ENCODE measurements at regions not wholly inside any gene's neighbourhood (a gene's known extent, or its start where the extent isn't known, plus 50 kb on each side); places are given as distances from the start of the nearest gene placed in this dataset.

DNA sequence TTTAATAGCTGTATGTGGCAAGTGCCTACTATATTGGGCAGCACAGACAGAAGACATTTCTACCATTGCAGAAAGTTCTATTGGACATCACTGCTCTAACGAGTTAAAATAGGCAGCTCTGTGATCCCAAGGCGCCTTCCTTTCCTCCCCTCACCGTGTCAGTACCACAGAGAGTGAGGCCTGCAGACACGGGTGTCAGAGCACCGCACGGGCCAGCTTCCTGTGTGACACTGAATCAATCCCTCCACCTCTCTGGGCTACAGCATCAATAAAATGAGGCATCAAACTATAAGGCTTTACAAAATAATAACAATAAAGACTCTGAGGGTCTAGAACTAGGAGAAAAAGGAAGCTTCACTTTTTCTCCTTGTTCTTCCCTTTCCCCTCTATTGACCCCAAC is 246.7 kb downstream of the FOXD2 start:
- no peak overlapping the region for H3K4me3 ChIP-seq (replicated peaks; ENCODE audit: low read depth, low read length)
- no peak for DNase-seq (ENCODE audit: extremely low read depth, insufficient read length)
- TF ChIP-seq, protein P1, sequence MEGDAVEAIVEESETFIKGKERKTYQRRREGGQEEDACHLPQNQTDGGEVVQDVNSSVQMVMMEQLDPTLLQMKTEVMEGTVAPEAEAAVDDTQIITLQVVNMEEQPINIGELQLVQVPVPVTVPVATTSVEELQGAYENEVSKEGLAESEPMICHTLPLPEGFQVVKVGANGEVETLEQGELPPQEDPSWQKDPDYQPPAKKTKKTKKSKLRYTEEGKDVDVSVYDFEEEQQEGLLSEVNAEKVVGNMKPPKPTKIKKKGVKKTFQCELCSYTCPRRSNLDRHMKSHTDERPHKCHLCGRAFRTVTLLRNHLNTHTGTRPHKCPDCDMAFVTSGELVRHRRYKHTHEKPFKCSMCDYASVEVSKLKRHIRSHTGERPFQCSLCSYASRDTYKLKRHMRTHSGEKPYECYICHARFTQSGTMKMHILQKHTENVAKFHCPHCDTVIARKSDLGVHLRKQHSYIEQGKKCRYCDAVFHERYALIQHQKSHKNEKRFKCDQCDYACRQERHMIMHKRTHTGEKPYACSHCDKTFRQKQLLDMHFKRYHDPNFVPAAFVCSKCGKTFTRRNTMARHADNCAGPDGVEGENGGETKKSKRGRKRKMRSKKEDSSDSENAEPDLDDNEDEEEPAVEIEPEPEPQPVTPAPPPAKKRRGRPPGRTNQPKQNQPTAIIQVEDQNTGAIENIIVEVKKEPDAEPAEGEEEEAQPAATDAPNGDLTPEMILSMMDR (IDR thresholded peaks at IDR 0.05; ENCODE audit: insufficient read depth, low read length, poor library complexity, severe bottlenecking), result no peak
- H3K36me3 ChIP-seq (ENCODE audit: control insufficient read depth, insufficient read depth, low read length), result no peaks in the 10 kb centered on the region
- no peaks in the 10 kb centered on the region; the same call in none of the 2 replicates for H3K27me3 ChIP-seq (replicated peaks; ENCODE audit: control insufficient read depth, insufficient read depth, low read length)

GRCh38 chr1:47684964-47685762 is 247.3 kb downstream of the FOXD2 start:
- DNase-seq (ENCODE audit: extremely low read depth, insufficient read length), result no peak
- Histone ChIP-seq H3K4me3 (replicated peaks; ENCODE audit: low read depth, low read length) (no peak overlapping the region), H3K27me3 (replicated peaks; ENCODE audit: control insufficient read depth, insufficient read depth, low read length) (no peaks in the 10 kb centered on the region; the same call in none of the 2 replicates), H3K36me3 (ENCODE audit: control insufficient read depth, insufficient read depth, low read length) (no peaks in the 10 kb centered on the region)
- TF ChIP-seq, protein P1 (IDR thresholded peaks at IDR 0.05; ENCODE audit: insufficient read depth, low read length, poor library complexity, severe bottlenecking), result no peak

GRCh38 chr1:47685763-47686066 is 247.9 kb downstream of the FOXD2 start:
- TF ChIP-seq, protein P1 (IDR thresholded peaks at IDR 0.05; ENCODE audit: insufficient read depth, low read length, poor library complexity, severe bottlenecking), result no peak
- H3K4me3 ChIP-seq (replicated peaks; ENCODE audit: low read depth, low read length), result no peak overlapping the region
- no peak for DNase-seq (ENCODE audit: extremely low read depth, insufficient read length)
- no peaks in the 10 kb centered on the region; the same call in none of the 2 replicates for H3K27me3 ChIP-seq (replicated peaks; ENCODE audit: control insufficient read depth, insufficient read depth, low read length)
- no peaks in the 10 kb centered on the region for H3K36me3 ChIP-seq (ENCODE audit: control insufficient read depth, insufficient read depth, low read length)

GRCh38 chr1:47686731-47687630 is 249.1 kb downstream of the FOXD2 start:
- TF ChIP-seq, protein P1 (IDR thresholded peaks at IDR 0.05; ENCODE audit: insufficient read depth, low read length, poor library complexity, severe bottlenecking), result no peak
- Histone ChIP-seq H3K4me3 (replicated peaks; ENCODE audit: low read depth, low read length) (no peak overlapping the region), H3K27me3 (replicated peaks; ENCODE audit: control insufficient read depth, insufficient read depth, low read length) (no peaks in the 10 kb centered on the region; the same call in 1 of the 2 replicates), H3K36me3 (ENCODE audit: control insufficient read depth, insufficient read depth, low read length) (no peaks in the 10 kb centered on the region)
- no peak for DNase-seq (ENCODE audit: extremely low read depth, insufficient read length)

DNA sequence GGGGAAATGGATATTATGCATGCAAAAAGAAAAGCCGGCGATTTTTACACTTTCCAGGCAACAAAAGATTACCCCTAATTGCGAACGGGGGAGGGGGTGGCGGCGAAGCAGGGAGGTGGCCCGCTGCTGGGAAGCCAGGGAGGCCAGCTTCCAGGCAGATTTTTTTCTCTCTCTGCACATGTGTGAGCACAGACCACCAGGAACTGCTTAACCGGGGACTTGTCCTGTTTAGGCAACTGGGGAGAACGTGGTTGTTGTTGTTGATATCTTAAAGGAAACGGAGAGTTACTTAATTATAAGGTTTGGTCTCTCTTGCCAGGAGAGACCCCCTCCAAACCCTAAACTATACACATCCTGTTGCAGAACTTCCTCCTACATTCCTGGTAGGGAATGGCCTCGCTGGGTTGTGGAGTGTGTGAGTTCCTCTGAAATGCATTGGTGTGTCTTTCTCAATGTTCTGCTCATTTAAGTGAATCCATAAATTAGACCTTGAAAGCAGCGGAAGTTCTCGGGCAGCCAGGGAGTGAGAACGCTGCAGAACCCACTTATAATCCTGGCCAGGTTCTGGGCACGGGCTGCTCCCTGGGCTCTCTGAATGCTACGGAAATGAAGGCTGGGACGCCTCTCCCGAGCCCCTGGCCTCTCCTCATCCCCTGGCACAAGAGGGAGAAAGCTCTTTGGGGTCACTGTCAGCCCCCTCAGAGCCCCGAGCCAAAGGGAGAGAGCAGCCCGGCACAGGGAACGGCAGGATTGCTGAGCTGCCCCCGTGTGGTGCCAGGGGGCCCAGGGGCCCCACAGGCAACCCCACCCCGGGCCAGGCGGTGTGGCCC is 250.0 kb downstream of the FOXD2 start:
- Histone ChIP-seq H3K27me3 (replicated peaks; ENCODE audit: control insufficient read depth, insufficient read depth, low read length) (no peaks in the 10 kb centered on the region; the same call in 1 of the 2 replicates), H3K36me3 (ENCODE audit: control insufficient read depth, insufficient read depth, low read length) (no peaks in the 10 kb centered on the region), H3K4me3 (replicated peaks; ENCODE audit: low read depth, low read length) (no peak overlapping the region)
- DNase-seq (ENCODE audit: extremely low read depth, insufficient read length), result no peak
- TF ChIP-seq, protein P1 (IDR thresholded peaks at IDR 0.05; ENCODE audit: insufficient read depth, low read length, poor library complexity, severe bottlenecking), result no peak
